Tongue (tissue), 1 donor: ENCODE measurements at regions not wholly inside any gene's neighbourhood (a gene's known extent, or its start where the extent isn't known, plus 50 kb on each side); places are given as distances from the start of the nearest gene placed in this dataset.

Experiments
- DNase-seq: peaks from one replicate; pipeline ENCODE4 v3.0.0-alpha.2; 2015

GRCh38 chr9:11735391-11735790, 957.8 kb upstream of the TYRP1 start:
- DNase-seq: no peak

GRCh38 chr9:11742471-11742870, 950.7 kb upstream of the TYRP1 start:
- no peak for DNase-seq

GRCh38 chr9:11743356-11743755, 949.8 kb upstream of the TYRP1 start:
- DNase-seq: no peak

- no peak for DNase-seq
These were observed 943.8 kb upstream of the TYRP1 start for GRCh38 chr9:11749396-11749795.

GRCh38 chr9:11755951-11756350, 937.2 kb upstream of the TYRP1 start:
- no peak for DNase-seq

GRCh38 chr9:11757408-11757807, 935.8 kb upstream of the TYRP1 start:
- no peak for DNase-seq

- peak; percentile 34 for DNase-seq
These were observed 935.2 kb upstream of the TYRP1 start for GRCh38 chr9:11758016-11758415.

- no peak for DNase-seq
These were observed 913.2 kb upstream of the TYRP1 start for GRCh38 chr9:11779971-11780370.

GRCh38 chr9:11792870-11793269, 900.3 kb upstream of the TYRP1 start:
- no peak for DNase-seq

- DNase-seq: no peak
These were observed 898.2 kb upstream of the TYRP1 start for GRCh38 chr9:11794984-11795383.

GRCh38 chr9:11805969-11806368, 887.2 kb upstream of the TYRP1 start:
- DNase-seq: no peak

- DNase-seq: peak; percentile 51
These were observed 871.7 kb upstream of the TYRP1 start for GRCh38 chr9:11821306-11821975.

- DNase-seq: no peak
These were observed 865.0 kb upstream of the TYRP1 start for GRCh38 chr9:11828201-11828600.

- no peak for DNase-seq
These were observed 860.1 kb upstream of the TYRP1 start for GRCh38 chr9:11833056-11833455.

- no peak for DNase-seq
These were observed 824.4 kb upstream of the TYRP1 start for GRCh38 chr9:11868795-11869194.

GRCh38 chr9:11871852-11872251, 821.3 kb upstream of the TYRP1 start:
- DNase-seq: no peak

- no peak for DNase-seq
These were observed 820.7 kb upstream of the TYRP1 start for GRCh38 chr9:11872471-11872870.

- DNase-seq: no peak
These were observed 818.8 kb upstream of the TYRP1 start for GRCh38 chr9:11874414-11874813.

GRCh38 chr9:11892401-11892800, 800.8 kb upstream of the TYRP1 start:
- no peak for DNase-seq

- no peak for DNase-seq
These were observed 799.9 kb upstream of the TYRP1 start for GRCh38 chr9:11893331-11893730.

- no peak for DNase-seq
These were observed 799.0 kb upstream of the TYRP1 start for GRCh38 chr9:11894136-11894535.

- DNase-seq: no peak
These were observed 790.6 kb upstream of the TYRP1 start for GRCh38 chr9:11902610-11903009.

- DNase-seq: no peak
These were observed 777.5 kb upstream of the TYRP1 start for GRCh38 chr9:11915699-11916098.

- DNase-seq: no peak
These were observed 764.3 kb upstream of the TYRP1 start for GRCh38 chr9:11928871-11929321.

- DNase-seq: no peak
These were observed 762.1 kb upstream of the TYRP1 start for GRCh38 chr9:11931109-11931508.
